GM18909 (cell line): ENCODE measurements at regions not wholly inside any gene's neighbourhood (a gene's known extent, or its start where the extent isn't known, plus 50 kb on each side); places are given as distances from the start of the nearest gene placed in this dataset.

Experiments used
- ATAC-seq: cut with Tn5 transposase; IDR thresholded peaks from one replicate; pipeline ENCODE4 v1.9.1; 2021; ENCODE audit warnings: mild to moderate bottlenecking; ENCODE audit not compliant: unreplicated experiment, poor library complexity

DNA sequence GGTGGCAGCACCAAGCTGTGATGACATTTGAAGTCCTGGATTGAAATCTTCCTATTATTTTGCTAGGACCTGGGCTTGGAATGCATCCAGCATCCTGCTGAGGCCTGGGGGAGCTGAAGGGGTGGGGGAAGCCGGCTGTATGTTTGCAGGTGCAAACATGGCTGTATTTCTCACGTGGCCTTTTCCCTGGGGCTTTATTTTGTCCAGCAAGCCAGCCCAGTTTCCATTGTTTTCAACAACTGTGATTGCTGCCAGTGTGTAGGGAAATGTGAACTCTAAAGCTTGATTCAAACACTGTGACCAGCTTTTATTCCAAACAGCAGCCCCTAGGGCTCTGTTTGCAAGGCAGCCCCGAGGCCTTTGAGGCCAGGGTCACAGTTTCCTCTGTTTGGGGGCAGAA, 683.0 kb downstream of the DHX35 start:
- ATAC-seq = no peak

GRCh38 chr20:39643292-39643691, 681.1 kb downstream of the DHX35 start:
- no peak for ATAC-seq

DNA sequence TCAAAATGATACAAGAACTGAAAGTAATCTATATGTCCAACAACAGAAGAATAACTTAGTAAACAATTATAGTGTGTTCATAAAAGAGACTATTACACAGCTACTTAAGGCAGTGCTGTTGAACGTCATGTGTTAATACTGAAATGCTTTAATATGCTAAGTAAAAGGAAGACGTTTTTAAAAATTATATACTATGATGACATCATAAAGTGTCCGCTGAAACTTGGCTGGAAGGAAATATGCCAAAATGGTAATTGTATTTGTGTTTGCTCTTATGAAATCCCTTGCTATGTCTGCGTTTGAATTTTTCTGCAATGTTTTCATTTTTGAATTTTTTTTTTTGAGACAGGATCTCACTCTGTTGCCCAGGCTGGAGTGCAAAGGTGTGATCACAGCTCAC, 679.3 kb downstream of the DHX35 start:
- ATAC-seq = no peak

DNA sequence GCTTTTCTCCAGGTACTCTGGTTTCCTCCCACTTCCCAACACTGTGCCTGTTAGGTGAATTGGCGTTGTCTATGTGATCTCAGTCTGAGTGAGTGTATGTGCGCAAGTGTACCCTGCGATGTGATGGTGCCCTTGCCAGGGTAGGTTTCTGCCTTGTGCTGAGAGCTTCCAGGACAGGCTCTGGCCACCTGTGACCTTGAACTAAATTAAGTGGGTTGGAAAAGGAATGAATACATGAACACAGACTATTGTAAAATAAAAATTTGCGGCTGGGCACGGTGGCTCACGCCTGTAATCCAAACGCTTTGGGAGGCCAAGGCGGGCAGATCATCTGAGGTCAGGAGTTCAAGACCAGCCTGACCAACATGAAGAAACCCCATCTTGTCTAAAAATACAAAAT, 678.0 kb downstream of the DHX35 start:
- no peak for ATAC-seq

DNA sequence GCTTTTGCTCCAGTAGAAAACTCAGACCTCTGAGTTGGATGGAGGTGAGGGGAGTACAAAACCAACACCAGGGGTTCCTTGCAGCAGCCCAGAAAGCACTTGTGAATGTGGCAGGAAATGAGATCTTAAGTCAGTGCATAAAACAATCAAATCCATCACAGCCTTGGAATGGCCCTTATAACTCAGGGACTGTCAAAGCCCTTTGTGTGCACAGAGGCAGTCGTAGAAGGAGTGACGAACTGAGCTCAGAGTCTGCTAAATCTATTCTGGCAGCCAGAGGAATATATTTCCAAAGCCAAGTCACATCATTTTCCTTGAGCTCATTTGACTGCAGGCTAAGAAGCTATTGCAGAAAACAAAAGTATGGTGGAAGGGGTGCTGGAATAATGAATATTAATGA, 676.6 kb downstream of the DHX35 start:
- ATAC-seq = no peak

- no peak for ATAC-seq
Observed at GRCh38 chr20:39633689-39634088, 671.5 kb downstream of the DHX35 start.

GRCh38 chr20:39632757-39633156, 670.6 kb downstream of the DHX35 start:
- no peak for ATAC-seq

GRCh38 chr20:39632176-39632575, 670.0 kb downstream of the DHX35 start:
- ATAC-seq = no peak

DNA sequence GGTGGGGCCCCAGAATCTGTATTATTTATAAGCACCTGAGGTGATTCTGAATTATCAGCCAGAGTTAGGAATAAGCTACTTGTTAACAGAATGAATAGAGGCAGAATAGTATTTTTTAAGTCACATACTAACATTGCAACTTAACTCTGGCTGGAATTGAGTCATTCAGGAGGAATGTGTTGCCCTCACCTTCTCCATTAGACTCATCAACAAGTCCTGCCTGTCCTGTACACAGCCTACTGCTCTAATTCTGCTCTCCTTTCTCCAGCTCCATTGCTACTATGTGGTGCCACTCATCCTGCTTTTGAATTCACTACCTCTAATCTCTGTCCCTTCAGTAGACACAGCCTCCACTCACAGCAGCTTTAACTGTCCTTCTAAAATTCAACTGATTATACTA, 669.4 kb downstream of the DHX35 start:
- ATAC-seq = no peak

- no peak for ATAC-seq
Observed at GRCh38 chr20:39630215-39630908, 668.2 kb downstream of the DHX35 start.

DNA sequence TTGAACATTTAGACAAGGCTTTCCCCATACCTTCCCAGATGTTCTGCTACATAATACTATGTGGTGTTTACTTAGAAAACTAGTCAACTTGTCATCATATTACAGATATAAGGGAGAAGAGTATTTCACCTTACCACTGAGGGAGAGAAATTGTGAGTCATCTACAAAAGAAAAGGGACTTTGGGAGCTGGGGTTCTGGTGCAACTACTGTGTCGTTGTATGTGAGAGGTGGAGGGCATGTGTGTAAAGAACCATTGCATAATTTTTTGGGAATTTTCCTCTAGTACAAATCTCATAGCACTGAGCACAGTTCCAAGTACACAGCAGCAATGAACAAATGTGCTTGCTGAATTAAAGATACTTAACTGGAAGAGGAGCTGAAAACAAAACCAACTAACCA, 665.6 kb downstream of the DHX35 start:
- ATAC-seq = no peak

- ATAC-seq = no peak
Observed at GRCh38 chr20:39624316-39624715, 662.2 kb downstream of the DHX35 start.

DNA sequence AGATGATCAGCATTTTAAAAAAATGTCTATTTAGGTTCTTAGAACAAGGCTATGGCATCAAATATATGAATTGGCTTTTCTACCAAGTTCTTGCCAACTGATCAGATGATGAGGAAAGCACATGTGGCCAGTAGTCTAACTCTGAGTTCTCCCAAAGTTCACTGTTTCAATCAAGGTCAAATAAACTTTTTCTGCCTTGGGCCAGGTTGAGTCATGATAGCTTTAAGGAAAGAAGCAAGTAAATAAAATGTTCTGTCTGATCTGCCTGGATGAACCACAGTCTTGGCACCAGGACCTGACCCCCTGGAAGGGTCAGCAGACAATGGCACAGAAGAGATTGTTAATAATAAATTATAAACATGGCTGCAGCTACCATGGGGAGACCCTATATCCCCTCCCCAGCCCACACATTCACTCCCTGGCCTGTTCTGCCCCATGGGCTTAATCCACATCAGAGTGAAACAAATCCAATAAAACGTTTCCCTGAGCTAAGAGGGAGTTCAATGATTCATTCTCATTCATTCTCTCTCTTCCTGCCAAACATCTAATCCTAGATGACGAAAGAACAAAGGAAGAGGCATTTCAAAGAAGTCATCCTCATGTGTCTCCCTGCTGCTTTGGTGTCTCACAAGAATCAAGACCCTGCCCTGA, 661.6 kb downstream of the DHX35 start:
- ATAC-seq = no peak

DNA sequence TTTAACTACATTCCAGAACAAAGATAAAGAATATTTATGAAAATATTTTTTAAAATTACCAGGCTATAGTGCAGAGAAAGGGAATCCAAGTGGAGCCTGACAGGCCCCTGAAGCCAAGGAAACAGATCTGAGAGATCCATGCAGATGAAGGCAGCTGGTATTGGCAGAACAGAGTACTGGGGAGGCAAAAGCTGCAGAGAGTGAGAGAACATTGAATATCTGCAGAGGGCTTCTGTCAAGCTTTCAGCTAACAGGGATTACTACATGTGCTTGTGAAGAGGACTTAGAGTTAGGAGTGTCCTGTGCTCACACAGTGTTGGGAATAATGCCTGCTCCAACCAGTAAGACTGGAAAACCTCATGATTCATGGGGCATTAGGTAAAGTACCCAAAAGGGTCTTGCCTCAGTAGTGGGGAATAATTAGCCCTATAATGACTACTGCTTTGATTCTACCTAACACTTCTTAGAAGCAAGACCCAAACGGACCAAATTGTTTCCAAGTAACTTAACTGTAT, 657.2 kb downstream of the DHX35 start:
- no peak for ATAC-seq

- ATAC-seq = no peak
Observed at GRCh38 chr20:39611901-39612300, 649.8 kb downstream of the DHX35 start.

- no peak for ATAC-seq
Observed at GRCh38 chr20:39607141-39607540, 645.0 kb downstream of the DHX35 start.

DNA sequence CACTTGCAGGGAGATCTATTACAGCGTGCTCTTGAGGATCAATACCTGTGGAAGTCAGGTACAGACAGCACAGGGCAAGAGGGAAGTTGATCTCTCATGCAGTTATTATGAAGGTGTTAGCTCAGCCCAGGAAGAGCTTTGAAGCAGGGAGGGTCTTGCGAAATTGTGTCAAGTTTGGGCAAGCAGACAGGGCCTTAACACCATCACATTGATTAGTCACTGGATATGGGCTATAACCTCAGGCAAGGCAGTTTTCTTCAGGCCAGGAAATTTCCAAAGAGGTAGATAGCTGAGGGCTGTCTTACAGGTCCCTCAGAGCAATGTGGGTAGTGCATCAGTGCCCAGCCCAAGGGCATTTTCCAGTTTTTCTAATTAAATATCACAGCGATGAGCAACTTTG, 643.8 kb downstream of the DHX35 start:
- ATAC-seq = no peak

DNA sequence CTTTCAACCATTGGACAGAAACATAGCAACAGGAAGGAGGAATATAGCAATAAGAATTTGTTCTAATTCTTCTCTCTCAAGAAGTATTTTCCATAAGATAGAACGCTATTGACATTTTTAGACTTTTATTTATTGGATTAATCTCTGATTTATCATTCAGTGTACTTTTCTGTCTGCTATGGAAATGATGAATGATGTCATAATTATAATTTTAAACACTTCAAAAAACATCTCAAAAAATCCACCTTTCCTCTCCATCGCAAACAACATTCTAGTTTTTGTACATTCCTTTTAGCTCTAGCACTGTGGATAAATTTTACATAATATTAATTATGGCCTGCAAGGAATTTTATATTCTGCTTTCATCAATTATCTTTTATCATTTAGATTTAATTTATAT, 643.2 kb downstream of the DHX35 start:
- no peak for ATAC-seq

DNA sequence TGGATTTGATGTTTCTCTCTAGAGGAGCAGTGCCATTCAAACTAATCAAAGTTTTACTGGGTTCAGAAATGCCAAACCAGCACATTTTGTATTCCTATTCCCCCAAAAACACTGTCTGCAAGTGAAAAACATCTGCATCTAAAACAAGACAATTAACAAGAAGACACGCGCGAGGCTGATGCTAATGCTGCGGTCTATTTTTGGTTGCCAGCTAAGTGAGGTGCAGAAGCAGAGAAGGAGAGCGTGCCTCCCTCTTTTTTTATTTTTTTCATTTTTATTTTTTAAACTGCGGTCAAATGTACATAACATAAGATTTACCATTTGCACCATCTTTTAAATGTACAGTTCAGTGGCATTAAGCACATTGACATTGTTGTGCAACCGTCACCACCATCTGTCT, 641.1 kb downstream of the DHX35 start:
- no peak for ATAC-seq

DNA sequence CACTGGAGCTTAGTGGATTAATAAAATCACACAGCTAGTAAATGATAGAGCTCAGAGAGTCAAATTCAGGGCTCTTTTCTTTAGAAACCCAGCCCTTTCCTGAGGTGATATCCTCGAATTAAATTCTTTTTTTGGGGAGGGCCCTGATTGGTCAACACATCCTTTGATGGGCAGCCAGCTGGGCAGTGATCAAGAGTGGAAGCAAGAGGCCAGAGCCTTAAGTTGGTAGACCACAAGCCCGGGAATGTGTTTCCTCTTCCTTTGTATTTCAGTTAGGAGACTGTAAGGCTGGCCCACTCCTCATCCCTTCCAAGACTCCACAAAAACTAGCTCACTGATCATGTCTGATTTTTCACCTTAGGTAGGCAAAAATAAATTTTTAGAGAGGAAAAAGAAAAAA, 640.5 kb downstream of the DHX35 start:
- ATAC-seq = no peak

- ATAC-seq = no peak
Observed at GRCh38 chr20:39600871-39601270, 638.7 kb downstream of the DHX35 start.

- no peak for ATAC-seq
Observed at GRCh38 chr20:39600156-39600555, 638.0 kb downstream of the DHX35 start.
